ENCODE measurements at regions not wholly inside any gene's neighbourhood (a gene's known extent, or its start where the extent isn't known, plus 50 kb on each side); places are given as distances from the start of the nearest gene placed in this dataset.

DNA sequence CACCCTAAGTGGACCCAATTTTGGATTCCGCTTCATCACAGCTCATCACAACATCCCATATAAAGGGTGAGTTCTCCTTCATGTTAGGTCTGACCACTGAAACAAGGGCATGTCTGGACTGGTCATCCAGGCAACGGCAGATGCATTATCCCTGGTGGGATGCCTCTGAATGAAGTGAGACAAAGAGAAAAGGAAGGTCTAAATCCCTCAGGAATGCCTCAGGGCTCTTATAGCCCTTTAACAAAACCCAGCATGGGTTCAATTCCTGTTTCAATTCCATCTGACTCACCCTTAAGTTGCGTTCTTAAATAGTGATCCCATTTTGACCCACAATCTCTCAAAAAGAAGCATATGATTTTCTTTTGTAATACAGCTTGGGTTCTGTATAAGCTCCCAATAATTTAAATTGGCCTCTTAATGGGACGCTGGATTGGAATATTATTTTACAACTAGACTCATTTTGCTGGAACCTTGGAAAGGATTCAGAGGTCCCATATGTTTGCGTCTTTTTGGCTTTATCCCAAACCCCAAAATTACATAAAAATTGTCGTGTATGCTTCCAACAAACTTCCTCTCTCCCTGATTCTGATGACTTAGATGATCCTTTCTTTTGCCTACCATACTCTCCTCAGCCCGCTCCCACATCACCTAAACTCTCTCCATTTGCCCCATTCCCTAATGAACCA lies 287.4 kb upstream of the ZP4 start:
- TF ChIP-seq, protein P1, sequence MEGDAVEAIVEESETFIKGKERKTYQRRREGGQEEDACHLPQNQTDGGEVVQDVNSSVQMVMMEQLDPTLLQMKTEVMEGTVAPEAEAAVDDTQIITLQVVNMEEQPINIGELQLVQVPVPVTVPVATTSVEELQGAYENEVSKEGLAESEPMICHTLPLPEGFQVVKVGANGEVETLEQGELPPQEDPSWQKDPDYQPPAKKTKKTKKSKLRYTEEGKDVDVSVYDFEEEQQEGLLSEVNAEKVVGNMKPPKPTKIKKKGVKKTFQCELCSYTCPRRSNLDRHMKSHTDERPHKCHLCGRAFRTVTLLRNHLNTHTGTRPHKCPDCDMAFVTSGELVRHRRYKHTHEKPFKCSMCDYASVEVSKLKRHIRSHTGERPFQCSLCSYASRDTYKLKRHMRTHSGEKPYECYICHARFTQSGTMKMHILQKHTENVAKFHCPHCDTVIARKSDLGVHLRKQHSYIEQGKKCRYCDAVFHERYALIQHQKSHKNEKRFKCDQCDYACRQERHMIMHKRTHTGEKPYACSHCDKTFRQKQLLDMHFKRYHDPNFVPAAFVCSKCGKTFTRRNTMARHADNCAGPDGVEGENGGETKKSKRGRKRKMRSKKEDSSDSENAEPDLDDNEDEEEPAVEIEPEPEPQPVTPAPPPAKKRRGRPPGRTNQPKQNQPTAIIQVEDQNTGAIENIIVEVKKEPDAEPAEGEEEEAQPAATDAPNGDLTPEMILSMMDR (IDR thresholded peaks at IDR 0.05) = no peak
- no peaks in the 10 kb centered on the region for H3K36me3 ChIP-seq
- H3K4me3 ChIP-seq = no peak overlapping the region
- no peak overlapping the region for H3K27ac ChIP-seq
- H3K9me3 ChIP-seq = no peaks in the 10 kb centered on the region
- no peaks in the 10 kb centered on the region for H3K27me3 ChIP-seq (ENCODE audit: low read depth)
- intact Hi-C loops (cut with DNase I) = no loop called here
- no peak for DNase-seq
- ATAC-seq = no peak
- H3K4me1 ChIP-seq = no peaks in the 10 kb centered on the region

GRCh38 chr1:238177351-238177750 lies 286.6 kb upstream of the ZP4 start:
- DNase-seq (no peak), ATAC-seq (no peak)

GRCh38 chr1:238176441-238176840 lies 285.7 kb upstream of the ZP4 start:
- Histone ChIP-seq H3K9me3 (no peaks in the 10 kb centered on the region), H3K36me3 (no peaks in the 10 kb centered on the region), H3K27me3 (ENCODE audit: low read depth) (no peaks in the 10 kb centered on the region), H3K4me1 (no peaks in the 10 kb centered on the region), H3K4me3 (no peak overlapping the region), H3K27ac (no peak overlapping the region)
- ATAC-seq (no peak), DNase-seq (no peak)
- TF ChIP-seq, protein P1 (IDR thresholded peaks at IDR 0.05) = no peak
- intact Hi-C loops (cut with DNase I) = no loop called here

More at GRCh38 chr1:238177351-238177750, 286.6 kb upstream of the ZP4 start:
- Histone ChIP-seq H3K9me3 (no peaks in the 10 kb centered on the region), H3K36me3 (no peaks in the 10 kb centered on the region), H3K4me1 (no peaks in the 10 kb centered on the region), H3K27me3 (ENCODE audit: low read depth) (no peaks in the 10 kb centered on the region), H3K27ac (no peak overlapping the region), H3K4me3 (no peak overlapping the region)
- TF ChIP-seq, protein P1 (IDR thresholded peaks at IDR 0.05) = no peak
- intact Hi-C loops (cut with DNase I) = no loop called here

- H3K4me3 ChIP-seq = no peak overlapping the region
- no peak for ATAC-seq
These were observed 281.3 kb upstream of the ZP4 start for GRCh38 chr1:238171985-238172384.

GRCh38 chr1:238161955-238162354 lies 271.2 kb upstream of the ZP4 start:
- Histone ChIP-seq H3K27ac (no peak overlapping the region), H3K9me3 (no peaks in the 10 kb centered on the region), H3K36me3 (no peaks in the 10 kb centered on the region), H3K4me1 (no peaks in the 10 kb centered on the region), H3K4me3 (no peak overlapping the region), H3K27me3 (ENCODE audit: low read depth) (no peaks in the 10 kb centered on the region)
- ATAC-seq (no peak), DNase-seq (no peak)
- TF ChIP-seq, protein P1 (IDR thresholded peaks at IDR 0.05) = no peak
- intact Hi-C loops (cut with DNase I) = no loop called here

More at GRCh38 chr1:238171985-238172384, 281.3 kb upstream of the ZP4 start:
- Histone ChIP-seq H3K27me3 (ENCODE audit: low read depth) (no peaks in the 10 kb centered on the region), H3K9me3 (no peaks in the 10 kb centered on the region), H3K4me1 (no peaks in the 10 kb centered on the region), H3K27ac (no peak overlapping the region), H3K36me3 (no peaks in the 10 kb centered on the region)
- no peak for DNase-seq
- TF ChIP-seq, protein P1 (IDR thresholded peaks at IDR 0.05) = no peak
- intact Hi-C loops (cut with DNase I) = no loop called here

Measured in lower lobe of right lung (tissue), 2 donors.